Liver (tissue), 8 donors: ENCODE measurements at regions not wholly inside any gene's neighbourhood (a gene's known extent, or its start where the extent isn't known, plus 50 kb on each side); places are given as distances from the start of the nearest gene placed in this dataset.

Source experiments
- DNase-seq: peaks from one replicate; pipeline ENCODE4 v3.0.0-alpha.2; 2017; ENCODE audit warnings: low spot score
- H3K27ac ChIP-seq, 2 donors: one replicate each; pipeline ENCODE4 v1.7.0; 2013; ENCODE audit warnings: inconsistent platforms in 2 of 2, low read length in 2 of 2, control low read depth in 1 of 2, low read depth in 1 of 2, mild to moderate bottlenecking in 1 of 2
- H3K27me3 ChIP-seq, 4 donors: one replicate each; pipeline versions ENCODE4 v1.6.1 to v1.7.0; 2013; ENCODE audit warnings: low read length in 3 of 4, inconsistent platforms in 1 of 4, mild to moderate bottlenecking in 1 of 4, moderate library complexity in 1 of 4; ENCODE audit not compliant: control insufficient read depth in 4 of 4, insufficient read depth in 4 of 4
- H3K36me3 ChIP-seq, 4 donors: one replicate each; pipeline versions ENCODE4 v1.6.1 to v1.7.0; 2013; ENCODE audit warnings: low read length in 3 of 4, mild to moderate bottlenecking in 3 of 4, low read depth in 1 of 4, moderate library complexity in 1 of 4; ENCODE audit not compliant: control insufficient read depth in 4 of 4, insufficient read depth in 3 of 4
- H3K4me1 ChIP-seq, 4 donors: one replicate each; pipeline versions ENCODE4 v1.6.1 to v1.7.0; 2013; ENCODE audit warnings: low read length in 3 of 4, mild to moderate bottlenecking in 3 of 4, moderate library complexity in 1 of 4; ENCODE audit not compliant: control insufficient read depth in 4 of 4, insufficient read depth in 4 of 4
- H3K4me3 ChIP-seq, 3 donors: one replicate each; pipeline versions ENCODE4 v1.6.1 to v1.7.0; 2013; ENCODE audit warnings: low read length in 3 of 3, control low read depth in 1 of 3, low read depth in 1 of 3, mild to moderate bottlenecking in 1 of 3
- H3K9ac ChIP-seq, 2 donors: one replicate each; pipeline ENCODE4 v1.7.0; 2013; ENCODE audit warnings: low read length in 2 of 2, mild to moderate bottlenecking in 2 of 2, moderate library complexity in 2 of 2, control low read depth in 1 of 2, low read depth in 1 of 2
- H3K9me3 ChIP-seq, 4 donors: one replicate each; pipeline versions ENCODE4 v1.6.1 to v1.7.0; 2013; ENCODE audit warnings: low read length in 3 of 4; ENCODE audit not compliant: control insufficient read depth in 4 of 4
- EGR1 ChIP-seq, 2 donors: IDR thresholded peaks; 2 replicates each; pipeline ENCODE4 v1.6.1; 2016 to 2018; ENCODE audit warnings: antibody characterized with exemption in 2 of 2, low read depth in 2 of 2
- FOXA1 ChIP-seq: IDR thresholded peaks from 2 replicates; pipeline ENCODE4 v1.6.1; 2016; ENCODE audit warnings: antibody characterized with exemption
- FOXA2 ChIP-seq: IDR thresholded peaks from 2 replicates; pipeline ENCODE4 v1.6.1; 2016; ENCODE audit warnings: antibody characterized with exemption
- HNF4A ChIP-seq, 2 donors: conservative IDR thresholded peaks; 2 replicates each; pipeline ENCODE4 v1.6.1; 2016; ENCODE audit warnings: antibody characterized with exemption in 2 of 2, mild to moderate bottlenecking in 2 of 2
- HNF4G ChIP-seq: IDR thresholded peaks from 2 replicates; pipeline ENCODE4 v1.6.1; 2016; ENCODE audit warnings: antibody characterized with exemption
- NR2F2 ChIP-seq: IDR thresholded peaks from 2 replicates; pipeline ENCODE4 v1.6.1; 2016; ENCODE audit warnings: antibody characterized with exemption
- RAD21 ChIP-seq, 2 donors: IDR thresholded peaks; 2 replicates each; pipeline ENCODE4 v1.6.1; 2016; ENCODE audit warnings: antibody characterized with exemption in 2 of 2, mild to moderate bottlenecking in 2 of 2
- RXRA ChIP-seq, 2 donors: IDR thresholded peaks; 2 replicates each; pipeline ENCODE4 v1.6.1; 2017 to 2018; ENCODE audit warnings: antibody characterized with exemption in 2 of 2, mild to moderate bottlenecking in 1 of 2
- SP1 ChIP-seq: IDR thresholded peaks from 2 replicates; pipeline ENCODE4 v1.6.1; 2018; ENCODE audit warnings: antibody characterized with exemption, mild to moderate bottlenecking
- TAF1 ChIP-seq: conservative IDR thresholded peaks from 2 replicates; pipeline ENCODE4 v1.6.1; 2016; ENCODE audit warnings: antibody characterized with exemption, mild to moderate bottlenecking
- YY1 ChIP-seq: IDR thresholded peaks from 2 replicates; pipeline ENCODE4 v1.6.1; 2016; ENCODE audit warnings: antibody characterized with exemption, mild to moderate bottlenecking
- WGBS: extraction: QIAGEN DNeasy Blood & Tissue Kit; methylation state at CpG from one replicate; pipeline ENCODE4 v1.1.7; 2013; 5-methylcytosine and 5-hydroxymethylcytosine counted together
- TF ChIP-seq, protein P1 (sequence below): IDR thresholded peaks from 2 replicates; pipeline ENCODE4 v1.6.1; 2016; ENCODE audit warnings: antibody characterized with exemption
- TF ChIP-seq, protein P2 (sequence below): fragments of 150-350 bp; IDR thresholded peaks from 2 replicates; pipeline ENCODE4 v1.5.1; 2017; ENCODE audit warnings: improper control_type of control experiment, low read depth, low read length; ENCODE audit not compliant: missing input control
- TF ChIP-seq, protein P3 (sequence below): IDR thresholded peaks from 2 replicates; pipeline ENCODE4 v1.6.1; 2016; ENCODE audit warnings: antibody characterized with exemption
- TF ChIP-seq, protein P4 (sequence below): IDR thresholded peaks from 2 replicates; pipeline ENCODE4 v1.6.1; 2016; ENCODE audit warnings: antibody characterized with exemption
- donor health status: healthy.
- donor health status: healthy.
- donor health status: healthy.
- donor health status: healthy.
- donor health status: healthy.

DNA sequence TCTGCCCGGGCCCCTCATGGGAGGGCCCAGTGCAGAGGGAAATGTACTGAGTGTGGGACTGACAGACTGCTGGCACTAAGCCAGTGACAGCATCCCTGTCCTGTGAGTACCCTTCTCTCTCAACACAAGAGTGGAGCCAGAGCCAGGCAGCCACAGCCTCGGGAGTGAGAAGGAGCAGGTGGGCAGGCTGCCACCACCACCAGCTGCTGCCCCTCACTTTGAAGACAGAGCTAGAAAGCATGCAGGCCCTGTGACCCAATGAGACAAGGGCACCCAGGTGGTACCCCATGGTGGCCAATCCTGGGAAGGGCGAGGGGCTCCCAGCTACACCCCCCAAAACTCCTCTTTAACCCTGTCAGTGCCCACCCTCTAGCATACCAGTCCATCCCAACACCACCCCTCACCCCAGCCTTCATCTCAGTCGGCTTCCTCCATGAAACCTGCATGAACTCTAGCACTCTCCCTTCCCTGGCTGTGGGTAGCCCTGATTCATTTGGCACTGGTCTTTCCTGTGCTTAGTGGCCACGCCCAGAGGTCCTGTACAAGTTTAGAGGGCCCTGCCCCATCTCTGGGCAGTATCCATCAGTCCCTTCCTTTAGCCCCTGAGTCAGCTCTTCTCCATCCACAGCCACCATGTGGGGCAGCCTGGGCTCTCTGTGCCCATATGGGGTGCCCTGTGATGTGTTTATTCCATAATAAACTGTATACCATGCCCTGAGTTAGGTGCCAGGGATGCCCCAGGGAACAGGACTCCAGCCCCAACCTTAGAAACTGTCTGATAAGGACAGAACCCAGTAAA is 207.0 kb upstream of the ZMIZ1 start:
- no peak overlapping the region for H3K27ac ChIP-seq
- H3K4me1 ChIP-seq = no peaks in the 10 kb centered on the region
- TF ChIP-seq RXRA (IDR thresholded peaks at IDR 0.05) (no peak), YY1 (no peak), TAF1 (no peak)
- TF ChIP-seq, protein P1, sequence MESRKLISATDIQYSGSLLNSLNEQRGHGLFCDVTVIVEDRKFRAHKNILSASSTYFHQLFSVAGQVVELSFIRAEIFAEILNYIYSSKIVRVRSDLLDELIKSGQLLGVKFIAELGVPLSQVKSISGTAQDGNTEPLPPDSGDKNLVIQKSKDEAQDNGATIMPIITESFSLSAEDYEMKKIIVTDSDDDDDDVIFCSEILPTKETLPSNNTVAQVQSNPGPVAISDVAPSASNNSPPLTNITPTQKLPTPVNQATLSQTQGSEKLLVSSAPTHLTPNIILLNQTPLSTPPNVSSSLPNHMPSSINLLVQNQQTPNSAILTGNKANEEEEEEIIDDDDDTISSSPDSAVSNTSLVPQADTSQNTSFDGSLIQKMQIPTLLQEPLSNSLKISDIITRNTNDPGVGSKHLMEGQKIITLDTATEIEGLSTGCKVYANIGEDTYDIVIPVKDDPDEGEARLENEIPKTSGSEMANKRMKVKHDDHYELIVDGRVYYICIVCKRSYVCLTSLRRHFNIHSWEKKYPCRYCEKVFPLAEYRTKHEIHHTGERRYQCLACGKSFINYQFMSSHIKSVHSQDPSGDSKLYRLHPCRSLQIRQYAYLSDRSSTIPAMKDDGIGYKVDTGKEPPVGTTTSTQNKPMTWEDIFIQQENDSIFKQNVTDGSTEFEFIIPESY = no peak

GRCh38 chr10:78862328-78862640 is 206.5 kb upstream of the ZMIZ1 start:
- Histone ChIP-seq H3K4me3 (no peak overlapping the region), H3K27me3 (no peaks in the 10 kb centered on the region), H3K4me1 (no peaks in the 10 kb centered on the region), H3K9me3 (no peaks in the 10 kb centered on the region), H3K27ac (no peak overlapping the region), H3K36me3 (no peaks in the 10 kb centered on the region), H3K9ac (no peak overlapping the region)
- no peak for TF ChIP-seq NR2F2
- TF ChIP-seq FOXA2 = no peak
- no peak for TF ChIP-seq HNF4A (conservative IDR thresholded peaks at IDR 0.05)
- TF ChIP-seq FOXA1 = no peak
- no peak for TF ChIP-seq SP1
- no peak for TF ChIP-seq RAD21 (IDR thresholded peaks at IDR 0.05)
- TF ChIP-seq, protein P2, sequence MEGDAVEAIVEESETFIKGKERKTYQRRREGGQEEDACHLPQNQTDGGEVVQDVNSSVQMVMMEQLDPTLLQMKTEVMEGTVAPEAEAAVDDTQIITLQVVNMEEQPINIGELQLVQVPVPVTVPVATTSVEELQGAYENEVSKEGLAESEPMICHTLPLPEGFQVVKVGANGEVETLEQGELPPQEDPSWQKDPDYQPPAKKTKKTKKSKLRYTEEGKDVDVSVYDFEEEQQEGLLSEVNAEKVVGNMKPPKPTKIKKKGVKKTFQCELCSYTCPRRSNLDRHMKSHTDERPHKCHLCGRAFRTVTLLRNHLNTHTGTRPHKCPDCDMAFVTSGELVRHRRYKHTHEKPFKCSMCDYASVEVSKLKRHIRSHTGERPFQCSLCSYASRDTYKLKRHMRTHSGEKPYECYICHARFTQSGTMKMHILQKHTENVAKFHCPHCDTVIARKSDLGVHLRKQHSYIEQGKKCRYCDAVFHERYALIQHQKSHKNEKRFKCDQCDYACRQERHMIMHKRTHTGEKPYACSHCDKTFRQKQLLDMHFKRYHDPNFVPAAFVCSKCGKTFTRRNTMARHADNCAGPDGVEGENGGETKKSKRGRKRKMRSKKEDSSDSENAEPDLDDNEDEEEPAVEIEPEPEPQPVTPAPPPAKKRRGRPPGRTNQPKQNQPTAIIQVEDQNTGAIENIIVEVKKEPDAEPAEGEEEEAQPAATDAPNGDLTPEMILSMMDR = no peak
- TF ChIP-seq EGR1 (IDR thresholded peaks at IDR 0.05; ENCODE audit: low read depth in 2 of 2) = no peak
- no peak for TF ChIP-seq HNF4G
- TF ChIP-seq, protein P3, sequence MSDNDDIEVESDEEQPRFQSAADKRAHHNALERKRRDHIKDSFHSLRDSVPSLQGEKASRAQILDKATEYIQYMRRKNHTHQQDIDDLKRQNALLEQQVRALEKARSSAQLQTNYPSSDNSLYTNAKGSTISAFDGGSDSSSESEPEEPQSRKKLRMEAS = no peak
- TF ChIP-seq, protein P4, sequence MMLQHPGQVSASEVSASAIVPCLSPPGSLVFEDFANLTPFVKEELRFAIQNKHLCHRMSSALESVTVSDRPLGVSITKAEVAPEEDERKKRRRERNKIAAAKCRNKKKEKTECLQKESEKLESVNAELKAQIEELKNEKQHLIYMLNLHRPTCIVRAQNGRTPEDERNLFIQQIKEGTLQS = no peak
- TF ChIP-seq, protein P1 = no peak
- no peak for DNase-seq
- 81% methylated on average over 4 of the region's 4 CpGs for WGBS

More for the DNA sequence above, 207.0 kb upstream of the ZMIZ1 start:
- no peak overlapping the region for H3K4me3 ChIP-seq
- no peak overlapping the region for H3K9ac ChIP-seq
- no peaks in the 10 kb centered on the region for H3K27me3 ChIP-seq
- 80% methylated on average over 5 of the region's 5 CpGs for WGBS
- no peaks in the 10 kb centered on the region for H3K36me3 ChIP-seq
- no peaks in the 10 kb centered on the region for H3K9me3 ChIP-seq
- DNase-seq = no peak
